Gastrocnemius medialis (tissue), 4 donors: ENCODE measurements at regions not wholly inside any gene's neighbourhood (a gene's known extent, or its start where the extent isn't known, plus 50 kb on each side); places are given as distances from the start of the nearest gene placed in this dataset.

Experiments
- CTCF ChIP-seq, 5 experiments: fragments of 450-650 bp in 3 of 5; fragments of 200-600 bp in 2 of 5; sonication (generic) in 2 of 5; IDR thresholded peaks in 4 of 5; conservative IDR thresholded peaks in 1 of 5; 1 replicate in 4 of 5; 2 replicates in 1 of 5; pipeline ENCODE4 v1.5.1; 2016 to 2019; ENCODE audit warnings: antibody characterized with exemption in 5 of 5, mild to moderate bottlenecking in 3 of 5, moderate library complexity in 3 of 5
- POLR2A ChIP-seq, 2 donors: fragments of 450-650 bp; IDR thresholded peaks; one replicate each; pipeline ENCODE4 v1.6.1; 2017; ENCODE audit warnings: antibody characterized with exemption in 2 of 2, mild to moderate bottlenecking in 2 of 2, moderate library complexity in 2 of 2

GRCh38 chr2:41137031-41137430 lies 685.1 kb upstream of the SLC8A1 start:
- TF ChIP-seq CTCF (IDR thresholded peaks at IDR 0.05 in 4 of 5, conservative IDR thresholded peaks at IDR 0.05 in 1 of 5) = no peak
- TF ChIP-seq POLR2A (IDR thresholded peaks at IDR 0.05) = no peak
